ENCODE measurements at regions not wholly inside any gene's neighbourhood (a gene's known extent, or its start where the extent isn't known, plus 50 kb on each side); places are given as distances from the start of the nearest gene placed in this dataset.

- no peak for TF ChIP-seq CTCF (IDR thresholded peaks at IDR 0.05; ENCODE audit: borderline replicate concordance, control extremely low read depth, extremely low read depth, insufficient read depth, missing control alignments)
- in situ Hi-C loops (cut with MboI; ENCODE audit: low sequenced_read_pairs, unreplicated experiment) = no loop called here
- DNase-seq (ENCODE audit: low spot score) = no peak
Measured at GRCh38 chr2:149806651-149807050, 219.1 kb upstream of the MMADHC start.

- TF ChIP-seq CTCF (IDR thresholded peaks at IDR 0.05; ENCODE audit: borderline replicate concordance, control extremely low read depth, extremely low read depth, insufficient read depth, missing control alignments) = no peak
- in situ Hi-C loops (cut with MboI; ENCODE audit: low sequenced_read_pairs, unreplicated experiment) = no loop called here
- DNase-seq (ENCODE audit: low spot score) = no peak
Measured at GRCh38 chr2:149800624-149801542, 213.3 kb upstream of the MMADHC start.

- in situ Hi-C loops (cut with MboI; ENCODE audit: low sequenced_read_pairs, unreplicated experiment) = no loop called here
- TF ChIP-seq CTCF (IDR thresholded peaks at IDR 0.05; ENCODE audit: borderline replicate concordance, control extremely low read depth, extremely low read depth, insufficient read depth, missing control alignments) = no peak
- no peak for DNase-seq (ENCODE audit: low spot score)
Measured at GRCh38 chr2:149799013-149799705, 211.6 kb upstream of the MMADHC start.

GRCh38 chr2:149797030-149797429, 209.5 kb upstream of the MMADHC start:
- no peak for DNase-seq (ENCODE audit: low spot score)
- in situ Hi-C loops (cut with MboI; ENCODE audit: low sequenced_read_pairs, unreplicated experiment) = no loop called here
- TF ChIP-seq CTCF (IDR thresholded peaks at IDR 0.05; ENCODE audit: borderline replicate concordance, control extremely low read depth, extremely low read depth, insufficient read depth, missing control alignments) = no peak

GRCh38 chr2:149789549-149789948, 202.0 kb upstream of the MMADHC start:
- no peak for TF ChIP-seq CTCF (IDR thresholded peaks at IDR 0.05; ENCODE audit: borderline replicate concordance, control extremely low read depth, extremely low read depth, insufficient read depth, missing control alignments)
- no peak for DNase-seq (ENCODE audit: low spot score)
- in situ Hi-C loops (cut with MboI; ENCODE audit: low sequenced_read_pairs, unreplicated experiment) = no loop called here

GRCh38 chr2:149787206-149787605, 199.6 kb upstream of the MMADHC start:
- in situ Hi-C loops (cut with MboI; ENCODE audit: low sequenced_read_pairs, unreplicated experiment) = no loop called here
- DNase-seq (ENCODE audit: low spot score) = no peak

More at GRCh38 chr2:149787206-149787605, 199.6 kb upstream of the MMADHC start:
- no peak for TF ChIP-seq CTCF (IDR thresholded peaks at IDR 0.05; ENCODE audit: borderline replicate concordance, control extremely low read depth, extremely low read depth, insufficient read depth, missing control alignments)
